ENCODE measurements at regions not wholly inside any gene's neighbourhood (a gene's known extent, or its start where the extent isn't known, plus 50 kb on each side); places are given as distances from the start of the nearest gene placed in this dataset.
A peak's percentile ranks its signal among the peaks of the same experiment; 100 is the strongest.
"Not testable (repeated sequence)": the region's sequence is repeated elsewhere in the genome, so short reads cannot be mapped to it uniquely, and the experiment has no call there.

DNA sequence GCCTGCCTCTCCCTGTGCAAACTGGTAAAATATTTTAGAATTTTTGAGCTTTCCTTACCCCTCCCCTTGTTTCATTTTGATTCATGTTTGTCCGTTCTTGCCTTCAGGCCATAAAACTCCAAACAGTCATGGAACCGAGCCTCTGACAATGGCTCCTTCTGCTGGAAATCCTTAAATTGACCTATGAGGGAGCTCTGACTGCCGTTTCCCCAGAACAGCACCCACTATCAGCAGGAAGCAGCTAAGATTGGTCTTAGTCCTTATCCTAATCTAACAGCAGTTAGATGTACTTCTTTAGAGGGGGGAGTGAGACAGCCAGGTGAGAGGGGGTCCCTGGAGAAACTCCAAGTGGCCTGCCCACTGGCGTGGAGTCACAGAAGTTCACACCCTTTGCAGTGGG, 106.7 kb downstream of the FAM174A start:
- no peak for DNase-seq (ENCODE audit: low spot score)

DNA sequence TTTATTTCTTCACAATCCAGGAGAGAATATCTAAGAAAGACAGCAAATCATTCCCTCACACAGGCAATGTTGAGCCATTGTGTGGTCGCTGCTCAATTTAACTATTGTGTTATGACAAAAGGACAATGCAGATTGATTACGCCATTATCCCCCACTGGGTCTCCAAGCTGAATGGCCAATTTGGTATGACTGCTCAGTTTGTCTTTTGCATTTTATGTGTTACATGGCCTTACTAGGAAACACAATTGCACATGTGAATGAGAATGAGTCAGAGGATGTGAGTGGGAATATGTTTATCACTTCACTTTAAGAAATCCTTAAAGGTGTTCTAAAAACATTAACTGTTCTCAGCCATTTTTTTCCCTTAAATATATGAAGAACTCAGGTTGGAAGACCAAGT, 108.3 kb downstream of the FAM174A start:
- peak; percentile 31 for DNase-seq (ENCODE audit: low spot score)

DNA sequence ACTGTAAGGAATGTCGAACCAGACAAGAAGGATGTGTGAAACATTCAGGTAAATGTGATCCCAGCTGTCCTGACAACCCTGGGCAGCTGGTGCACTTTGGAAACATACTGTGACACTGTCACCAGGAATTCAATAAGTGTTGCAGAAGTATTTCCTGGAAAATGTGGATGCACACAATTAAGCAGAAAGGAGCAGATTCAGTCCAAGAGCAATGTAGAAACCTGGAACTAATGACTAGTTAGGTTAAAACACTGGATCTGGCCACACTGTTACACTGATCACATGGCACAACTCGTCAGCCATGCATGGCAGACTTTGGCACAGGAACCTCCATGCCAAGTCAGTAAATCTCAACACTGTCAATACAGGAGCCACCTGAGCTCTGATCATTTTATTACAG, 109.0 kb downstream of the FAM174A start:
- DNase-seq (ENCODE audit: low spot score): no peak

DNA sequence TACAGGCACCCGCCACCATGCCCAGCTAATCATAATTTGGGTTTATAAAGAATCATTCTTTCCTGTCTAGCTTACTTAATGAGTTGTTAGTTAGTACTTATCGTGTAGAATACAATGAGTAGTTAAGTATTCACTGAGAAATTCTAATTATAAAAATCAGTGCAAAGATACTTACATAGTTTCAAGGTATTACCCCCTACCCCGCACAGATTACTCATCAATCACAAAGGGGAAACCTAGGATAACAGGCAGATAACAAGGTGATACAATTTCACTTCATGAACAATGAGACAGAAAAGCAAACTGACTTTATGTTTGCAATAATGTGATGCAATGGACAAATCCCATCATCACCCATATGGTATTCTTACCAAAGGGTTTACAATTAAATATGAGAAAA, 109.6 kb downstream of the FAM174A start:
- DNase-seq (ENCODE audit: low spot score): no peak

DNA sequence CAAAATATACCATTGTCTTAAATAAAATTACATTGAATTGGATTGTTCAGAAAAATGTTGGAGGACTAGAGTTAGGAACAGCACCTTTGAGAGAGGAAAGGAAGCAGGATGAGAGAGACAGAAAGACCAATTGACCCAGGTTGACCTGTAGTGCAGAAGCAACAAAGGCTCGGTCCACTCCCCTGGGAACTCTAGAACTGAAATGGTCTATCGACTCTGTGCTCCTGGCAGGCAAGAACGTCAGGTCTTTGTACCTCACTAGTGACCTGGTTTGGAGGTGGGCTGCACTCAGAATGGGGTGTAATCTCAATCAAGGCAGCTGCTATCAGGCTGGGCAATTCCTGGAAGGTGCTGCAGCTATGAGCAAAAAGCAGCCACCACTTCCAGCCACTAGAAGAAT, 110.8 kb downstream of the FAM174A start:
- DNase-seq (ENCODE audit: low spot score): no peak

DNA sequence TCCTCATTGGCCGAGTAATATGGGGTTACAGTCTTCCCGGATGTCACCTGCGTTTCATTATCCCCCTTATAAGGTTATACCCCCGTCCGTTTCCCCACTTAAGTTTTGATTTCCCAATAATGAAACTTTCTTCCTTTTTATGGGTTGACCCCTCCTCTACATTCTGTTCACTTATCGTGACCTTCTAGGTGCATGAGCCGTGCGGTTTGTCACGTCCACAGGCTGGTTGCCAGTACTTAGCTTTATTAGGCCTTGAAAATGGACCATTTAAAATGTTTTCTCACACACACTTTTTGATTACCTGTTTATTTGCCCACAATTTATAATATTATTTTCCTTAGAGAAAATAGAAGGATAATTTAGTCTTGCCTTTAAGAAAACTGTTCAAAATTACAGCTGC, 111.5 kb downstream of the FAM174A start:
- no peak for DNase-seq (ENCODE audit: low spot score)

DNA sequence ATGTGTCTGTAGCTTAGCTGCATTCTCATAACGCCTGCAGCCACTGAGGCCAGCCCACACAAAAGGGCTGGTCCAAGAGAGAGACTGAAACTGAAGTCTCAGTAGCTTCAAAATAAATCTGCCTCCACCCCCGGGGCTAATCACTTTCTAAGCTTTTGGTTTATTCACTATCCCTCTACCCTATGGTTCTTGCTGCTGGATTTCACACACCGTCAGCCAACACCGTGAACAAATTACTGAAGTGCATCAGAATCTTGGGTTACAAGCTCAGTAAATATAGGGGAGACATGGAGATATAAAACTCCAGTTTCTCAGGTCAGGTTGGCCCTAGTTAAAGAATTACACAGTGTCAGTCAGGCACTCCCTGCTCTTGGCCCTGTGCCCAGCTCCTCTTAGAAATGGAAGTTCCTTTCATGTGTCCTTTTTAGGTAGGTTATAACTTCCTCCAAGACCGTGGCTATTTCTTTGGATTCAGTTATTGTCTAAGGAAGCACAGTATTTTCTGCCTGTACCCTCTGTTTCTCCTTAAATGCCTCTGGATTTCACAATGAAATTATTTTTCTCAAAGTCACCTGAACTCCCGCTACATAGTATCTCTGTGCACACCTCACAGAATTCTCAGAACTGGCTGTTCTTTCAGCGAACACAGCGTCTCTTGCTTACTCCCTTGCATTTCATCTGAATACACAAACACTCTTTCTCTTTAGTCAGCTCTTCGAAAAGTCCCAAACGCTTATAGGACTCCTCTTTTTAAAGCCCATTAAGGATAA, 112.5 kb downstream of the FAM174A start:
- DNase-seq (ENCODE audit: low spot score): peak; percentile 19

DNA sequence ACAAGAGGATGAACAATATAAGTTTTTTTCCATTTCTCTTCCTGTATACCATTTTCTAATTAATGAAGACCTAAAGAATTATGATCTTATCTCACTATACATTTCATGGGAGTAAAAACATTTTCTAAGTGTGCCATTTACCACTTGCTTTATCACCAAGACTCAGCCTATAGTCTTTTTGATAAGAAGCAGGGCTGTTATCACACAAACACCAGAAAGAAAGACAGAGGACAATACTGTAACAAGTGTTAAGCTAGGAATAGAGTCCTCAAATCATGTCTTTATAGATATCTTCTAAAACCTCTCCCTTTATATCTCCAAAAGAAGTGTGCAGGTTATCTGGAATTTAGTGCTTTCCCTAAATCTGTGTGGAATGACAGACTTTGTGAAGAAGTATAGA, 119.7 kb downstream of the FAM174A start:
- DNase-seq (ENCODE audit: low spot score): no peak

DNA sequence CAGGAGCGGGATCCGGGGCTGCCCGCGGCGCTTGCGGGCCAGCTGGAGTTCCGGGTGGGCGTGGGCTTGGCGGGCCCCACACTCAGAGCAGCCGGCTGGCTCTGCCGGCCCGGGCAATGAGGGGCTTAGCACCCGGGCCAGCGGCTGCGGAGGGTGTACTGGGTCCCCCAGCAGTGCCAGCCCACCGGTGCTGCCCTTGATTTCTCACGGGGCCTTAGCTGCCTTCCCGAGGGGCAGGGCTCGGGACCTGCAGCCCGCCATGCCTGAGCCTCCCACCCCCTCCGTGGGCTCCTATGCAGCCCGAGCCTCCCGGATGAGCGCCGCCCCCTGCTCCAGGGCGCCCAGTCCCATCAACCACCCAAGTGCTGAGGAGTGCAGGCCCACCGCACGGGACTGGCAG, 121.6 kb downstream of the FAM174A start:
- DNase-seq (ENCODE audit: low spot score): not testable (repeated sequence)

DNA sequence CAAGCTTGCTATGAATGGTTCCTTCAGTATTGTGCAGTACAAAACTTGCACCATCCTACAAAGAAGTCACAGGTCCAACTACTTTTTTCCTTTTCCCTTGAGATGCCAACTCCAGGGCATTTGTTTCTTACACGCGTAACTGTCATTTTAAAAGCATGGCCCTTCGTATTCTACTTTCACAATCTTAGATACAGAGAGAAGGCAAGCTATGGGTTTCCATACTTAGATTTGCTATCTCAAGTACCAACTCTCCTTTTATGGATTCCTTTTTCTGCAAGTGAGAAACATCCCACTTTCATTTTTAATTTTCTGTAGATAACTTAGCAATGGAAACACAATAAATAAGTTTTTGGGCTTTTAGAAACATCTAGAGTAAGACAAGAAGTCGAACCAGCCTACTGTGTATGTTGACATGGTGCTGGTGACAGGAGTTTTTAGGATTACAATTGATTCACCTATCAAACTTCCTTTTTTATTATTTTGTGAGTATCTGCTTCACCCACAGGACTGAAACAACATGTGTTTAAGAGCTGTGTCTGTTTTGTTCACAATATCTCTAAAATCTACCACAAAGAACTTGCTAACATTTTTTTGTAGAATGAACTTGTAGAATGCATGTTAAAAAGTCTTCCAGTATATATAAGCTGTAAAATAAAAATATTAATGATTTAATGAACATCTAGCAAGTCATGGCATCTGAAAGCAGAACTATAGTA, 124.1 kb downstream of the FAM174A start:
- DNase-seq (ENCODE audit: low spot score): no peak

DNA sequence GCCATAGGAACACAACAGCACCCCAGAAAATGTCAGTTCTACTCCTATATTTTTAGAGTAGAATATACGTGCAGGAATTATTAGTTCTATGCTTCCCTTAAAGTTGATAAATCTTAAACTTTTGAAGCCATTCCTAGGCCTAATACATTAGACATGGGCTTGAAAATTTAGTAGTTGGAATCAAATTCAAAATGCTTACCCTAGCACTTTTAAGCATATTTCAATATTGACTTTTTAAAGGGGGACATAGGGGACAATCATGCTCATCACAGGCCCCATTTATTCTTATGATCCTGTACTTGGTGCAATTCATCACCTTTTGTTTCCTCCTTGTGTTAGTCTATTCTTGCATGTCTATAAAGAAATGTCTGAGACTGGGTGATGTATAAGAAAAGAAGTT, 129.0 kb downstream of the FAM174A start:
- DNase-seq (ENCODE audit: low spot score): no peak

DNA sequence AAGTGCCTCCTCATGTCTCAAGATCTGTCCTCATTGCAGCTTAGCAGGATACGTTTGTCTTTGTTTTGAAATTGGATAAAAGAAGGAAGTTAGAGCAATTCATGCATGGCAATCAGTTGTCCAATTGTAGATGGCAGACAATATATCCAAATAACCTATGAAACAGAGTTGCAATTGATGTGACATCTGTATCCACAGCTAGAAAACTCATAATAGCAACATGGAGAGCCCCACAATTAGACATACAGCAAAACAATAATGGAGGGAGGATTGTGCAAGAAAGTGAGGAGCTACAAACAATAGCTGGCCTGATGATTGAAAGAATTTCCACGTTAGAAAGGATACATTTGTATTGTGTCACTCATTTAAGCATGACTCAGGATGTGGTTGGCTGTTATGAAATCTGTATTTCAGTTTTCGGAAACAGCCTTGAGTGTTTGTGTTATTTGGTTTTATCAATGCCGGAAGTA, 132.0 kb downstream of the FAM174A start:
- peak; percentile 40 for DNase-seq (ENCODE audit: low spot score)

DNA sequence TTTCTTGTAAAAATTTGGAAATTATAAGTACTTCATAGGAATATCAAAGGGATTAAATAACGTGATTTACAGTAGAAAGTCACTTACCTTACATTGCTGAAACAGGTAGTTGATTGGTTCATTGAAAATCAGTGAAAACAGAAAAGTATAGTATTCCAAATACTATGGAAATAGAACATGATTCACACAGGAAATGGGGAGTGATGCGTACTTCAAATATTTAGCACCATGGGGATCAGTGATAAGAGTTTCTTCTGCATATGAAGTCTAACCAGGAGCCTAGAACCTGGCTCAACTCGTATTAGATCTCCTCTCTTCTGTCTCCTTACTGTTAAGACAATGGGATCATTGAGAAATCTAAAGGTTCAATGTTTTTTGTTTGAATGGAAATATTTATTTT, 133.3 kb downstream of the FAM174A start:
- no peak for DNase-seq (ENCODE audit: low spot score)

DNA sequence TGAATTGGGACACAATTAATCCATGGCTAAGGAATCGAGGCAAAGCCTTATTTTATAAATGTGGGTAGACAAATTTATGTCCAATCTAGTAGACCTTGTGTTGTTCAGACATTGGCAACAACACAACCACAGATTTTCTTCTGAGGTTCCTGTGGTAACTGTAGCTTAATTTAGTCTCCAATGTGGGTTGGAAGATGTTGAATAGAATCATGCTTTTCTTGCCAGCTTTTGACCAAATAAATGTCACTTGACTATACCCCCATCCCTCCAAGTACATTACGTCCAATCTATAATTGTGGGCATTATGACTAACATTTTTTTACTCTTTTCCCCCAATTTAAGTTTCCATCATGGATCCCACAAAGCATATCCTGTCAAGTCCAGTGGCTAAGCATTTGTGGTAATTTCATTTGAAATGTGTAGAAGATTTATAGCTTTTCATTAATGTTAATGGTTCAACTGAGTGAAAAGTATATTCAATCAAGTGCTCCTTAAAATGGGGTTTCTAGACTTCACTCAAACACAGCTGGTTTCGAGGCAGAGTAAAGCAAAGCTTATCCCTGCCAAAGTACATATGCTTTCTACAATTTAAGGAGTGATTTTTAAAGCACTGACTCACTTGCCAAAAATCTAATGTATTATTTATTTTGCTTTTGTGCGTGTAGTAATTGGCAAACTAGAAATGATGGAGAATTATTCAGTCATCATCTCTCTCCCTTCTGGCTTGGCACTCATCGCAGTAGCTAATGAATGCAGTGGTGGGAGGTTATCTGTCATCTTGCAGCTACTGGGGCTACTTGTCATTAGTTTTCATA, 141.8 kb downstream of the FAM174A start:
- DNase-seq (ENCODE audit: low spot score): peak; percentile 93

DNA sequence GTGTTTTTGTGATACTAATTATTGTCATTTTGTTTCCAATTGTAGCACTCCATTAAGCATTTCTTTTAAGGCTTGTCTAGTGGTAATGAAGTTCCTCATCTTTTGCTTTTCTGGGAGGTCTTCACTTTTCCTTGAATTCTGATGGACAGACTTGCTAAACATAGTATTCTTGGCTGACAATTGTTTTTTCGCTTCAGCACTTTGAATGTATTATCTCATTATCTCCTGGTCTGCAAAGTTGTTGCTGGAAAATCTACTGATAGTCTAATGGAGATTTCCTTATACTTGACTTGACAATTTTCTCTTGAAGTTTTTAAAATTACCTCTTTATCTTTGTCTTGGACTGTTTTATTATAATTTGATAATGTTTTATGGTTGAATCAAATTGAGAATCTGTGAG, 147.5 kb downstream of the FAM174A start:
- no peak for DNase-seq (ENCODE audit: low spot score)

DNA sequence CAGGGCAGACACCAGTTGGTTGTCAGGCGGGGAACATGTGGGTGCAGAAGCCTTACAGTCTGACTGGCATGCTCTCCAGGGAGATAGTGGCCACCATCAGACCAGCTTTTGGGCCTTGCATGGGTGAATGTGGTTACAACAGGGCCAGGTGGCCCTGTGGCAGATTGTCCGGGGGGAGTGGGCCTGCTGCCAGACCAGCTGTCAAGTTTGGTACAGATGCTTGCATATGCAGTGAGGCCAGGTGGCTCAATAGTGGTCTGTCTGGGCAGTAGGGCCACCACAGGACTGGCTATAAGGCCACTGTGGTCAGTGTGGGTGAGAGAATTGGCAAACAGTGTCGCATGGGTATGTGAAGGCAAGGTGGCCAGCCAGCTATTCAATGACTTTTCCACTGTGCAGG, 148.7 kb downstream of the FAM174A start:
- DNase-seq (ENCODE audit: low spot score): no peak

DNA sequence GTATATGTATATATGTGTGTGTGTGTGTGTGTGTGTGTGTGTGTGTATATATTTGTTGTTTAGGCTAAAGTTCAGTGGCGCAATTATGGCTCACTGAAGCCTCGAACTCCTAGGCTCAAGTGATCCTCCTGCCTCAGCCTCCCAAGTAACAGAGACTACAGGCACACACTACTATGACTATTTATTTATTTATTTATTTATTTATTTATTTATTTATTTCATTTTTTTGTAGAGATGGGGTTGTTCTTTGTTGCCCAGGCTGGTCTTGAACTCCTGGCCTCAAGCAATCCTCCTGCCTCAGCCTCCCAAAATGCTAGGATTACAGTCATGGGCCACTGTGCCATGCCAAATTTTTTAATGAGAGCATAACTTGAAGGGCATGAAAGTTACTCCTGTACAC, 149.9 kb downstream of the FAM174A start:
- DNase-seq (ENCODE audit: low spot score): not testable (repeated sequence)

DNA sequence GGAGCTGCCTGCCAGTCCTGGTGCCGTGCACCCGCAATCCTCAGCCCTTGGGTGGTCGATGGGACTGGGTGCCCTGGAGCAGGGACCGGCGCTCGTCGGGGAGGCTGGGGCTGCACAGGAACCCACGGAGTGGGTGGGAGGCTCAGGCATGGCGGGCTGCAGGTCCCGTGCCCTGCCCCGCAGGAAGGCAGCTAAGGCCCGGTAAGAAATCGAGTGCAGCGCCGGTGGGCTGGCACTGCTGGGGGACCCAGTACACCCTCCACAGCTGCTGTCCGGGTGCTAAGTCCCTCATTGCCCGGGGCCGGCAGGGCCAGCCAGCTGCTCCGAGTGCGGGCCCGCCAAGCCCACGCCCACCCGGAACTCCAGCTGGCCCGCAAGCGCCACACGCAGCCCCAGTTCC, 153.7 kb downstream of the FAM174A start:
- not testable (repeated sequence) for DNase-seq (ENCODE audit: low spot score)

DNA sequence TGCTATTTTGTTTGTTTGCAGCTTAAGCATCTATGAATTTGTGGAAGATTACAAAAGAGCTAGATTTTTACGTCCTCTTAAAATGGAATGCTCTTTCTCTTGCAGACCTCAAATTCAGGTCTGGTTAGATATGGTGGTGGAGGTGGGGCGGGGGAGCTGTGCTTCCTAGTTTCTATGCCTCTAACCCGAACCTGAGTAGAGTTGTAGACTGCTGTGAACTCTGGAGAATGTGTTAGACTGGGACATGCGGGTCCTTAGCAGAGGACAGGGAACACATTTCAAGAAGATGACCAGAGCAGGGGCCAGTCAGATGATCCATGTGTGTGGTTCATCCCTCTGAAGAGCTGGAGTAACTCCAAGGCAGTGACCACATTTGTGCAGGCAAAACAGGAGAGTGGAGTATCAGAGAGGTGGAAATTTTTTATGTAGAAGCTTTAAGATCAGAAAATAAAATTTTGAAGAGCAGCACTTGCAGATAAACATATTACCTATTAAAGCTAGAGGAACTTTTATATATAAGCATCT, 154.9 kb downstream of the FAM174A start:
- DNase-seq (ENCODE audit: low spot score): no peak

DNA sequence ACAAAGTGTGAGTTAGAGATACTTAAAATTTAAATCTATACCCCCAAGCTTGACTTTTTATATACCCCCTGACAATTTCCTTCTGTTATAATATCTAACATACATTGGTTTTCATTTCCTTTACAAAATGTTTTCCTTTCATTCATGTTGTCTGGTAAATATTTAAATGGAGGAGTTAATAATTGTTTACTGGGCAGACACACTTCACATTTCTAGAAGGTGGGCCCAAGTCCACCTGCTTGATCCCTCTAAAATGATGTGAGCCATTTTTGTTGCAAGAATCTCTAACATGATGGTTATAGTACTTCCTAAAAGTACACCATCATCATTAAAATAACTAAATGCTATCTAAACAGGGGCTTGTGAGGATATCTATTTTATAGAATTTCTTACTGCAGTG, 155.9 kb downstream of the FAM174A start:
- DNase-seq (ENCODE audit: low spot score): no peak

DNA sequence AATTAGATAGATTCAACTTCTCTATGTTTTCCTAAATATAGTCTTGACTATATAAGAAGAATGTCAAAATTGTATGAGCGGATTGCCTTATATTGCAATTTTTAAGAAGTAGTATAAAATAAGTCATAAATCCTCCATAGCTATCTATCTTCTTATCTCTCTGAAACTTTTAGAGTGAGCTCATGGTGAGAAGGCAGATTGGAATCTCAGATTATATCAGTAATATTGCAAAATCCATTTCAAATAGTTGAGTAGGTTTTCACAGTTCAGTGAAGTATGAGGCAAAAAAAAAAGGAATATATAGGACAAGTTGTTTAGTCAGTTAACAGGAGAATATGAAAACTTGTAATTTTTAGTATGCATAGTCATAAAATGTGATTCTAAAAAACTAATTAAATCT, 156.4 kb downstream of the FAM174A start:
- no peak for DNase-seq (ENCODE audit: low spot score)

DNA sequence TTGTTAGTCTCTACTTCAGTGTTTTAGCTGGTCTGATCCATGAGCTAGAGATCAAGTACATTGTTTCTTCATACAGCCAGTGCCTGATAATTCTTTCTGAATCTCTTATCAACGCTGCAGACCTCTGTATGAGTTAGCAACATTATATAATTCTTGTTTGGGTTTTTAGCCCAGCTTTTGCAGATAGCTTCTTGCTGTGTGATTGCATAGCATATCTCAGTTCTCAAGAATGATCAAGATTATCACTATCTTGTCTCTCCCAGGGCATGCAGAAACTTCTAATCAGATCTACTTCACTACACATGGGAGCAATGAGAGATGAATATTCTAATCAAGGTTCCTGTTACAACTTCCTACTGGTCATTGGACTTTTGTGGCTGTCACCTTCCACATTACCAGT, 158.3 kb downstream of the FAM174A start:
- DNase-seq (ENCODE audit: low spot score): no peak
